Suppressor macrophage (primary cell): ENCODE measurements at regions not wholly inside any gene's neighbourhood (a gene's known extent, or its start where the extent isn't known, plus 50 kb on each side); places are given as distances from the start of the nearest gene placed in this dataset.
"Not testable (repeated sequence)": the region's sequence is repeated elsewhere in the genome, so short reads cannot be mapped to it uniquely, and the experiment has no call there.

Experiments used
- DNase-seq, 4 experiments: peaks; one replicate each; pipeline ENCODE4 v3.0.0-alpha.2; 2020 to 2022

DNA sequence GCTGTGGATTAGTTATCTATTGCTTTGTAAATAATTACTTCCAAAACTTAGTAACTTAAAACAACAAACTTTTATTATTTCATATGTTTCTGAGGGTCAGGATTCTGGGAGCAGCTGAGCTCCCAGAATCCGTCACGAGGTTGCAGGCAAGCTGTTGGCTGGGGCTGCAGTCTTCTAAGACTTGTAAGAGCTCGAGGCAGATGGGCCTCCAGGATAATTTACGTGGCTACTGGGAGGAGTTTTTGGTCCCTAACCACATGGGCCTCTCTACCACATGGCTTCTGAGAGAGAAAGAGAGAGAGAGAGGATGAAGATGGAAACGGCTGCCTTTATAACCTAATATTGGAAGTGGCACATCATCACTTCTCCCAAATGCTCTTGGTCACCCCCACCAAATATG is 64.9 kb upstream of the SULF2 start:
- no peak for DNase-seq

DNA sequence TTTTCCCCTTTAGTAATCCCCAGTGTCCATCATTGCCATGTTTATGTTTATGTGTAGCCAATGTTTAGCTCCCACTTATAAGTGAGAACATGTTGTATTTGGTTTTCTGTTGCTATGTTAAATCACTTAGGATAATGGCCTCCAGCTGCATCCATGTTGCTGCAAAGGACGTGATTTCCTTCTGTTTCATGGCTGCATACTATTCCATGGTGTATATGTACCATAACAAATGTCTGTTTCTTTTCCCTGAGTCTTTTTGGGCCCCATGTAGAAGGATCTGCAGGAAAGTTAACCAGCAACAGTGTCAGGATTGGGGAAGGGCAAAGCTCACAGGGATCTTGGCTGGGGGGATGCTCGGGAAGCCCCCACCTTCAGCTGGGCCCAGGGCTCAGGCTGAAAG is 64.3 kb upstream of the SULF2 start:
- no peak for DNase-seq

DNA sequence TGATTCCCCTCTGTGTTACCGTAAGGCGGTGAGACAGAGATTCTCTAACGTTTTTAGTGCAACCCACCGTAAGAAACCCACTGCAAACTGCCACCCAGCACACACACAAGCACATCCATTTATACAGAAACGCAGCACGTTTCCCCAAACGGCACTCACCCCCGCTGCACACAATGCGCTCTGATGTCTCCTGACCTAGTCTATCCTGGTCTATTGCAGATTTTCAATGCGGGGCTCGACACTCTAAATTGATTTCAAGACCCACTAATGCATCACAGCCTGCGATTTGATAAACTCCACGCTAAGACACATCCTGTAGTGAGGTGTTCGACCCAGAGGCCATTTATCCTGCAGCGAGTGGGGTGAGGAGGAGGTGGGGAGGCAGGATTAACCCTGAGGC is 63.7 kb upstream of the SULF2 start:
- no peak for DNase-seq

DNA sequence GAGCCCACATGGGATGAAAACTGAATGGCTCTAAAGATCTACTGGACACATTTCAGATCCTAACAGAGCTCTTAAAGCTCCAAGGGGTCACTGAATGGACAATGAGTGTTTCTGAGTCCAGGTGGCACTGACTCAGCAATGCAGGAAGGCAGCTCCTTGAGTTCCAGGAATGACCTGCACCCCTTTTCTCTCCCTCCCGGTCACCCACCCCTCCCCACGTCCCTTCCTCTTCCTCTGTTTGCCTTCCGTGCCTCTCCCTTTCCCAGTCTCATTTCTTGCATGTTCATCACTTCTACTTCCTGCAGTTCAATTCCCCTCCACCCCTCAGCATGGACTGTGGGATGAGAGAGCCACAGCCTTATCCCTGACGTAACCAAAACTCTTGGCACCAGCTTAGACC is 63.3 kb upstream of the SULF2 start:
- DNase-seq, result peak in 3 of 4 experiments; percentile 29 to 54 (median 34)

DNA sequence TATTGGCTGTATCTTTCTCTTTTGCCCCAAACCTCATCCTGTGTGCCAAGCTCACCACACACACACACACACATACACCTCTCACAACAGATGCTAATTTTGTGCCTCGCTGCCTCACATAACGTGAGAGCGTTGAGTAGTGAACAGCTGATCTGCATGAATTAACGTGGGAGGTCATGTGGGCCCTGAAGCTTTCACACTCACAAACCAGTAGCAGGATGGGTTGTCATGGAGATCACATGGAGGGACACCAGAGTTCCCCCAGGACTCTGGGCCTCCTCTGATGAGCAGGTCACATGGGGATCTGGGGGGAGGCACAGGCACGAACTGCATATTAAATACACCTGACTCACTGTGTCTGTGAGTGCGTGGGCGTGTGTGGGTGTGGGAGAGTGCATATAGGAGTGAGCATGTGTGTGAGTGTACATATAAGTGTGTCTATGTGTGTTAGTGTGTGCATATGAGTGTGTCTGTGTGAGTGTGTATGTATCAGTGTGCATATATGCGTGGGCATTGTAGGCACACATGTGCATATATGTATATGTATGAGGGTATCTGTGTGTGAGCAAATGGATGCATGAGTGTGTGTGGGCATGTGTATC is 62.7 kb upstream of the SULF2 start:
- DNase-seq, result peak in 1 of 4 experiments; percentile 16

DNA sequence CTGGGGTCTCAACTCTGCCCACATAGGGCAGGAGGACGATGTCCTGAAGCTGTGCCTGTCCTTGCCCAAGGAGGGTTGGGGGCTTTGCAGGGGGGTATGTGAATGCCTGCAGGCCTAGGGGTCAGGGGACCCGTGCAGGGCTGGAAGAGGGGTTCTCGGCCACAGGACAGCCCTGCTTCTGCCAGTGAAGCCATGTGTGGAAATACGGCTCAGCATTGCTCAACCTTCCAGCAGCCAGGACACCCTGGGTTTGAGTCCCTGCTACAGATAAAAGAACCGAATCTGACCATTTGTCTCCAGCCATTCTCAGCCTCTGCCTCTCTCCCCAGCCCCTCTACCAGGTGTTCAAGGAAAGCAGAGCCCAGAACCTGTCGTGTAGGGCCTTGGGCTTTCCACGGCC is 61.9 kb upstream of the SULF2 start:
- DNase-seq, result not testable (repeated sequence)

DNA sequence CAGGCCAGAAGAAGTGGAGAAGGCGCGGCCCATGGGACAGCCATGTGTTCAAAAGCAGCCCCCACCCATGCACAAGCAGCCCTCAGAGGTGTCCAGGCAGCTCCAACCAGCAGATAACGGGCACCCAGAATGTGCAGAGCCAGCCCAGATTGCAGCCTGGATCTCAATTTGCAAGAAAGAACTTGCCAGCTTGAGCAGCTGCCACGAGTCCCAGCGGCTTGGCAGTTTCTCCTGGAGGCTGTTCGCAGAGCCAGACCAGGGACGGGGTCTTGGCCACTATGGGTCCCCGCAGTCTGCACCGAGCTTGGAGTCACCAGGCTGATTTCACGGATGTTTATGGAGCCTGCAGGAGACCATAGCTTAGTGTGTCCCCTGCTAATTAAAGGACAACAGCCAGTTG is 61.4 kb upstream of the SULF2 start:
- DNase-seq, result not testable (repeated sequence)

DNA sequence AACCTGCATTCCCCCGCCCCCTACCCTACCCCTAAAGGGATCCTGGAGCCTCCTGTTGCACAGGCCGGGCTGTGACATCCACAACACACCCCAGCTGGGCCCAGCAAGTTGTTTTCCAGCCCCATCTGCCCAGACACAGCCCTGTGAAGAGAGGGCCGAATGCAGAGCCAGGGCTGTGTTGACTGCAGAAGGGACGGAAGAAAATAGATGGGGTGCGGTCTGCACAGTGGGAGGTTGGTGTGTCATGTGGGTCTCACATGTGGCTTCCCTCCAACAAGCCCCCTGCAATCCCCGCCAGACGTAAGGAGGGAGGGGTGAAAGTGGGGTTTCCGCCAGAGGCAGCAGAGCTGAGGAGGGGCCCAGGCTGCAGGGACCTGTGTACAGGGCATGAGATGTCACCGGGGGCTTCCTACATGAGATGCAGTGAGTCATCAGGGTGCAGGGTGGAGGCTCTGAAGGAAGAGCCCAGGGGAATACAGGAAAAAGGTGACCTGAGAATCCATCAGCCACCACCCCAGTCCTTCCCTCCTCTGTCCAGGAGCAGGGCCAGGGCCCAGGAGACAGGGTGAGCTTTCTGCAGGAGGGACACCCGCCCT is 60.2 kb upstream of the SULF2 start:
- not testable (repeated sequence) for DNase-seq

DNA sequence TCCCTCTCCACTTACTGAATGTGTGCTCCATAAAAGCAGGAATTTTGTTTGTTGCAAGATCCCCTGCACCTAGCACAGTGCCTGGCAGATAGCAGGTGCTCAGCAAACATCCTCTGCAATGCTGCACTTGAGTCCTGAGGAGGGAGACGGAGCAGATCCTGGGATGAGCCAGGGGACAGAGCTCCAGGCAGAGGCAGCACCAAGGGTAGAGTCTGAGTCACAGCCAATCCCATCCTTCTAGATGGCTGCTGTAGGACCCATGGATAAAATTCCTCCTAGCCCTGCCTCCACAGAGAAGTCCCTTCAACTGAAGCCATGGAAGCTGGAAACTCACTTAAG is 59.3 kb upstream of the SULF2 start:
- DNase-seq, result not testable (repeated sequence)

DNA sequence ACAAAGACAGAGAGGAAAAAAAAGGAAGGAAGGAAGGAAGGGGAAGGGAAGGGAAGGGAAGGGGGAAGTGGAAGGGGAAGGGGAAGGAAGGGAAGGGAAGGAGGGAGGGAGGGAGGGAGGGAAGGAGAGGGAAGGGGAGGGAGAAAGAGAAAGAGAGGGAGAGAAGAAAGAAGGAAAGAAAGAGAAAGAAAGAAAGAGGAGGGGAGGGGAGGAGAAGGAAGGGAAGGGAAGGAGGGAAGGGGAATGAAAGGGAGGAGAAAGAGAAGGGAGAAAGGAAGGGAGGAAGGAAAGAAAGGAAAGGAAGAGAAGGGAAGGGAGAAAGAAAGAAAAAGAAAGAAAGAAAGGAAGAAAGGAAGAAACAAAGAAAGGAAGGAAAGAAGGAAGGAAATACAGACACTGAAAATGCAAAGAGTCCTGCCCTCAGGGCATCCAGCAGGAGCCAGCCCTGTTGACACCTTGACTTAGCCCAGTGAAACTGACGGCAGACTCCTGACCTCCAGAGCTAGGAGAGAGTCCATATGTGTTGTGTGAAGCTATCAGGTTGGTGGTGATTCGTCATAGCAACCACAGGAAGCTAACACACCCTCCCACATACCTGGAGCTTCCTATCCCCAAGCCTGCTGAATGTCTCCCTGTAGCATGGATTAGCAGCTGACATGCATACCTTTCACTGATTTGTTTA is 58.7 kb upstream of the SULF2 start:
- no peak for DNase-seq

DNA sequence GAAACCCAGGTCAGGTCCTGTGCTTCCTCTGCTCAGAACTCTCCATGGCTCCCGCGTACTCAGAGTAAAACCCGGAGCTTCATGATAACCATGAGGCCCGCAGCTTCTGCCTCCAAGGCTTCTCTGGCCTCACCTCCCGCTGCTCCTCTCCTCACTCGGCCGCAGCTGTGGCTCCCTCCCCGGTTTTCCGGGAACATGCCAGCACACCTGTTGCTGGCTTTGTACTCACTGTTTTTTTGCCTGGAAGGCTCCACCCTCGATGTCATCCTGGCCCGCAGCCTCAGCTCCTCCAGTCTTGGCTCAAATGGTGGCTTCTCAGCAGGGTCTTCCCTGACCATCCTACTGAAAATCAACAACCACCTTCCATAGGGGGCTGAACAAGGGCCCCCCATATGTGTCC is 57.7 kb upstream of the SULF2 start:
- not testable (repeated sequence) for DNase-seq

DNA sequence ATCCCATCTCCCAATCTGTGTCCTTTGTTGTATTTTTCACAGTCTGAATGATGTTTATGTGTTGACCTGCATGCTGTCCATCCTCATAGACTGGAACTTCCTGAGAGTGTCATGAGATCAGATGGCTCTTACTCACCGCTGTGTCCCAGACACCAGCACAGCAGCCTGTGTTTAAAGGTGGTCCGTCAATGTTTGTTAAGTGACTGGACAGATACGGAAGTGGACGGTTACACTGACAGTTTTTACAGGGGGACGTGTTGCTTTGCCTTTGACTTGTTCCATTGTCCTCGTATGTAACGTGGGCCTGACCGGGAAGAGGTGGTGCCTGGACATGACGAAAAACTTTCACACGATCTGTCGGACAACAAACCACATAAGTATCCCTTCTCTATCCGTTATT is 56.7 kb upstream of the SULF2 start:
- not testable (repeated sequence) for DNase-seq

DNA sequence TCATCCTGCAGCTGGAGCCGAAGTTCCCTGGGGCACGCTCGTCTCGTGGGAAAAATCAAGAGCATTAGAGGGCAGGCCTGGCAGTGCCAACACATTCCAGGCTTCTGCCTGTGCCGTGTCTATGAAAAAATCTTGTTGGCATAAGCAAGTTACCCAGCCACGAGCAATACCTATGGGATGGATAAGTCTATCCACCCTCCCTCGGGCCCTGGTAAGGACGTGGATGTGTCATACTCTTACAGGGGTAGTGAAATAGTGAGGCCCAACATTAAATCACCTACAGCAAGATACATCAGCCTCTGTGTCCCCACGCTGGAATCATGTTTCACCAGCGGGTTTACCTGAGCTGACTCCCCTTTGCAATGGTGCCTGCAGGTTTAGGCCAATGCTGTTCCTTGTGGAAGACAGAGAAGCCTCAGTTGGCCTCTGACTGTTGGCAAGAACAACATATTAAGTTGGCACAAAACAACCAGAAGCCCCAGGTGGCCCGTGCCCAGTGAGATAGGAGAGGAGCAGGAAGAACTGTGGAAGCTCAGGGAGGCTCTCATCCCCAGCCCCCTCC is 51.1 kb upstream of the SULF2 start:
- not testable (repeated sequence) for DNase-seq
